ENCODE measurements at regions not wholly inside any gene's neighbourhood (a gene's known extent, or its start where the extent isn't known, plus 50 kb on each side); places are given as distances from the start of the nearest gene placed in this dataset.

DNA sequence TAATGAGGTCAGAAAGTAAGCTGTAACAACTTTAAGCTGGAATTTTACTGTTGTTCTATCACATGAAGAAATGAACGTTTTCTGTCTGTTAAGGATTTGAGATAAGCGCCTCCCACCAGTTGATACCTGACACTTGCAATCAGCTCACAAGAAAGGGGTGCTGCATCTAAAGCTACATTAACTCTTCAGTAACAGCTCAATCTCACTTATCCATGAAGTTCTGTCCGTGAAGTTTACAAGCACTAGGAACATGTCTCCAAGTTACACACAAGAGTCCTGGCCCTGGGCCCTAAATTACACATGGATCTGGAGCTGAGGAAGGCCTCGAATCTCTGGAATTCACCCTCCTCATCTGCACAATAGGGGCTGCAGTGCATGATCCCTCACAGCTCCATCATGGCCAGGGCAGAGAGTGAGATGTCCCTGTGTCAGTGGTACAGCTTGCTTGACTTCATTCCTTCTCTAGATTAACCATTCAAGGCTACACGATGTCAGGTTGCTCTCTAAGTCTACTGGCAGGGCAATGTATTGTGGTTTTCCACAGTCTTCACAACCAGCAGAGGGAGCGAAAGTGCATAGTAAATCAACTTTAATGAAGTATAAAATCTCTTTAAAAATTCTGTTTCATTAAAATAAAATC lies 182.4 kb upstream of the MCHR2 start:
- Histone ChIP-seq H3K4me1 (ENCODE audit: insufficient read depth) (peaks cover 2% of the 10 kb centered on the region), H3K36me3 (no peaks in the 10 kb centered on the region), H3K27ac (no peak overlapping the region), H3K4me3 (no peak overlapping the region), H3K9me3 (no peaks in the 10 kb centered on the region), H3K27me3 (no peaks in the 10 kb centered on the region)
- intact Hi-C loops (cut with DNase I): no loop called here
- 17 to 19% (median 17%) methylated on average over 6 of the region's 6 CpGs for WGBS, 3 donors
- no peak for TF ChIP-seq CTCF (IDR thresholded peaks at IDR 0.05)
- no peak for TF ChIP-seq POLR2A (IDR thresholded peaks at IDR 0.05)
- no peak for TF ChIP-seq EP300 (IDR thresholded peaks at IDR 0.05)
- DNase-seq: no peak

DNA sequence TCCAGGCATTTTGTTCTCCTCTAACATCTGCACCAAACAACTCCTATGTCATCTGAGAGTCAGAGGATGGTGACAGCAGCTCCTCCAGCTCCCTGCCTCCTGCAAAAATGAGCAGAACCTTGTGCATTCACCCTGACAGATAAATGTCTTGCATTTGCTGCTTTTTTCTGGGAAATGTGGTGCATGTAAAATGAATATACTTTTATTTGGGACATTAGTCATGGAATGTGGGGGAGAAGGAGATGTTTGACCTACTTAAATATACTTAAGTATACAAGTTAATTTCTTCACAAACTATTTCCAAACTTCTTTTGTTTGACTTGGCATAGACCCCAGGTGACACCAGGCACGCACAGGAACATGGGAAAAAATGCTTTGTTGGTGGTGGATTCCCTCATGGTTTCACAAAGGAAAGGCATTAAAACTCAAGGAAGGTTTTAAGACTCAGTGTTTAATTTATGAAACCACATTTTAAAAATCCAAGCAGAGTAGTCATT lies 181.8 kb upstream of the MCHR2 start:
- Histone ChIP-seq H3K4me3 (no peak overlapping the region), H3K27ac (no peak overlapping the region)
- intact Hi-C loops (cut with DNase I): no loop called here

GRCh38 chr6:100173211-100173610 lies 179.2 kb upstream of the MCHR2 start:
- 46 to 67% (median 63%) methylated on average over 1 of the region's 1 CpG for WGBS, 3 donors
- Histone ChIP-seq H3K9me3 (no peaks in the 10 kb centered on the region), H3K4me1 (ENCODE audit: insufficient read depth) (peaks cover 2% of the 10 kb centered on the region), H3K4me3 (no peak overlapping the region), H3K27ac (no peak overlapping the region), H3K36me3 (no peaks in the 10 kb centered on the region), H3K27me3 (no peaks in the 10 kb centered on the region)
- no peak for DNase-seq
- intact Hi-C loops (cut with DNase I): no loop called here
- TF ChIP-seq CTCF (IDR thresholded peaks at IDR 0.05) (no peak), EP300 (IDR thresholded peaks at IDR 0.05) (no peak)

More for the DNA sequence above, 181.8 kb upstream of the MCHR2 start:
- Histone ChIP-seq H3K9me3 (no peaks in the 10 kb centered on the region), H3K36me3 (no peaks in the 10 kb centered on the region), H3K27me3 (no peaks in the 10 kb centered on the region), H3K4me1 (ENCODE audit: insufficient read depth) (peaks cover 2% of the 10 kb centered on the region)
- 3 to 8% (median 7%) methylated on average over 1 of the region's 1 CpG for WGBS, 3 donors
- DNase-seq: no peak
- TF ChIP-seq EP300 (IDR thresholded peaks at IDR 0.05) (no peak), POLR2A (IDR thresholded peaks at IDR 0.05) (no peak), CTCF (IDR thresholded peaks at IDR 0.05) (no peak)

- H3K27me3 ChIP-seq: no peaks in the 10 kb centered on the region
- TF ChIP-seq EP300 (IDR thresholded peaks at IDR 0.05) (no peak), CTCF (IDR thresholded peaks at IDR 0.05) (no peak), POLR2A (IDR thresholded peaks at IDR 0.05) (no peak)
- H3K4me3 ChIP-seq: no peak overlapping the region
- H3K9me3 ChIP-seq: no peaks in the 10 kb centered on the region
- no peak for DNase-seq
- intact Hi-C loops (cut with DNase I): no loop called here
- WGBS, 3 donors: 84 to 90% (median 90%) methylated on average over 3 of the region's 3 CpGs
- H3K27ac ChIP-seq: no peak overlapping the region
- H3K36me3 ChIP-seq: no peaks in the 10 kb centered on the region
- H3K4me1 ChIP-seq (ENCODE audit: insufficient read depth): peaks cover 2% of the 10 kb centered on the region
Measured at GRCh38 chr6:100172322-100172713, 178.3 kb upstream of the MCHR2 start.

Data from ovary (tissue), 7 donors.